CD4-positive, alpha-beta T cell treated with Interleukin-12 subunit alpha and Interleukin-12 subunit beta, for 1 hour (primary cell): ENCODE measurements at regions not wholly inside any gene's neighbourhood (a gene's known extent, or its start where the extent isn't known, plus 50 kb on each side); places are given as distances from the start of the nearest gene placed in this dataset.
"Not testable (repeated sequence)": the region's sequence is repeated elsewhere in the genome, so short reads cannot be mapped to it uniquely, and the experiment has no call there.

Source experiments
- DNase-seq: peaks from one replicate; pipeline ENCODE4 v3.0.0-alpha.2; 2020

DNA sequence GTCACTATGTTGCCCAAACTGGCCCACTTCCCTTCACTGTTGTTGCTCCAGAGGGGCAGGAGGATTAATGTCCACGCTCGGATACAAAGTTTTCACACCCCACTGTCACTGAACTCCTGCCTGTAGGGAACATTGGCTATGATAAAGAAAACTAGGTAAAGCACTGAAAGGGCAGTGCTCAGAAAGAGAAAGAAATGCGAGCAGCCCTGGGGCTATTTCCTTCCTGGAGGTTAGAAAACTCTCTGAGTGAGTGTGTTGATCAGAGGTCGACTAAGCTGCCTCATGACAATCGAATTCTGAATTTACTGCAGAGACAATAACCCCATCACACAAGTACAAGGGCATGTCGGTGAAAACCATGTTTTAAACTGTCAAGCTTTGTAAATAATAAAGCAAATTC, 227.2 kb upstream of the PITRM1 start:
- no peak for DNase-seq

DNA sequence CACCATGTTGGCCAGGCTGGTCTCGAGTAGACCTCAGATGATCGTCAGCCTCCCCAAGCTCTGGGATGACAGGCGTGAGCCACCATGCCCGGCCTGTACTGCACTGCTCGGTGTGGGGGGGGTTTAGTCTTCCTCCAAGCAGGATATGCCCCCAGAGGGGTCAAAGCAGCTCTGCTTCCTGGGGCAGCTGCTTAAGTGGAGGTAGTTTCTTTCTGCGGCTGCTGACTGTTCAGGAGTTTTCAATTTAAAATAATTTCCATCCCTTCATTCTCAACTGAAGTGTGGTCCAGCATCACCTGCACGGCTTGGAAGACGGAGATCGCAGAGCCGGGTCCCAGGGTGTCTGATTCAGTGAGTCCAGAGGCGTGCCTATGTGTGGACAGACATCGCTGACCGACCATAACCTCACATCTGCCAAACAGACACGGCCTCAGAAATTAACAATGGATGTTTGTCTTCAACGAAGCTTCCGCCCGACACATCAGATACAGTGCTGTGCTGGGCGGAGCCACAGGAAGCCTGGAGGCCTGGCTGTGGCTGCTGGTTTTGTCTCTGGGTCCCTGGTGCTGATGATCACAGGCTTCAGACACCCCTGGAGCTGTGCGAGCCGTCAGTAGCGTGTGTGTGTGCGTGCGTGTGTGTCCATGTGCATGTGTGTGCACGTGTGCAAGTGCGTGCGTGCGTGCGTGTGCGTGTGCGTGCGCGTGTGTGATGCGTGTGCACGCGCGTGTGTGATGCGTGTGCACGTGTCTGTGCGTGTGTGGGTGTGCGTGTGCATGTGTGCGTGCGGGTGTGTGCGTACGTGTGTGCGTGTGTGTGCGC, 226.5 kb upstream of the PITRM1 start:
- no peak for DNase-seq

DNA sequence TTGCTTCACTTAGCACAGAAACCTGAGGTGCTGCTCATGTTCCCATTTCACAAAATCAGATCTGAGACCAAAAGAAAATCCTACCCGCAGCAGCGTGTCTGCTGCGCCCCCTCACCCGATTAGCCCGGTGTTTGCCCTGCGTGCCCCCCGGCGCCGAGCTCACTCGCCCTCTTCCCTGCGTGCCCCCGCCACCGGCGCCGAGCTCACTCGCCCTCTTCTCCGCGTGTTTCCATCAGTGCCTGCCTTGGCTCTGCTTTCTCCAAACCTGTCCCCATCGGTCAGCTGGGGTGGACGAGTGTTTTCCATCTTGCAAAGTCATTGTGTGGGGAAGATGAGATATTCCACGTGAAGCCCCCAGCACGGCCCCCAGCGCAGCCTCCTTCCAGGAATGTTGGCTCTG, 225.3 kb upstream of the PITRM1 start:
- no peak for DNase-seq

DNA sequence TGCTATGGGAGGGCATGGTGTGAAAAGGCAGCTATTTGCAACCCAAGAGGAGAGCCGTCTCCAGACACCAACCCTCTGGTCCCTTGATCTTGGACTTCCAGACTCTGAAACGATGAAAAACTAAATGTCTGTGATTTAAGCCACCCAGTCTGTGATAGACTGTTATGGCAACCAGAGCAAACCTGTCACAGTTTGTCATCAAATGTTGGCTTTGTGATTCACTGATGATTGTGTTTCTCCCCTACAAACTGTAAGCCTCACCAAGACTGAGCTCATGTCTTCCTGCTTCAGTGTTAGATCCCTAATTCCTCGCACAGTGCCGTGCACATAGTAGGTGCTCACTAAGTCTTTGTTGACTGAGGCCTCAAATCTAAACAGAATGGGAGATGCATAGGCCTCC, 224.6 kb upstream of the PITRM1 start:
- DNase-seq, result no peak

DNA sequence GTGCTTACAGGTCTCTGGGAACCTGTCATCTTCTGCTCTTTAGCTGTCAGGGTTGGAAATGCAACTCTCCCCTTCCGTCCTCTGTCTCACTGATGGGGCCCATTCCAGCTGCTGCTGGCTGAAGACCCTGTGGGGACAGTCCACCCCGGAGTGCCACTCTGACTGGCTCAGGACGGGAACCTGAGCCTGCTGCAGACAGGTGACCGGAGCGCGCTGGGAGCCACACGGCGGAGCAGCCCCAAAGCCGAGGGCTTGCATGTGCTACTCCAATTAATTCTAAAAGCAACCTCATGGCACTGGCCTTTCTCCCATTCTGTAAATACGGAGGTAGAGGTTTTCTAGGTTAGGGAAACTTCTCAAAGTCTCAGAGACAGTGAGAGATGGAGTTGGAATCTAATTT, 223.5 kb upstream of the PITRM1 start:
- DNase-seq, result no peak

DNA sequence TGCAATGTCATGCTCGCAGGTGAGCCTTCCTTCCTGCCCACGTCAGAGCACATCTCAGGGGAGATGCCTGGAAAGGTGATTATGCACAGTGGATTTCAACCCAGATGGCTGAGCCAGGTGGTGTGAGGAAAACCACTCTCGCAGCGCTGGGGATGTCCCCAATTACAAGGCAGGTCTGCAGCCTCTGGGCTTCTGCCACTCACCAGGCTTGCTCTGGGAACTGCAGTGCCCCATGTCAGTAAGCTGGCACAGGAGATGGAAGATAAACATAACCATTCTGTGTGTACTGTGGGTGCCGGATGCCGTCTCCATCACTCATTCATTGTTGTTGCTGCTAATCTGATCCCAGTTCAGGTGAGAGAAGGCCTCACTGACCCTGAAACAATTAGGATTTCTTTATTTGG, 222.9 kb upstream of the PITRM1 start:
- no peak for DNase-seq

DNA sequence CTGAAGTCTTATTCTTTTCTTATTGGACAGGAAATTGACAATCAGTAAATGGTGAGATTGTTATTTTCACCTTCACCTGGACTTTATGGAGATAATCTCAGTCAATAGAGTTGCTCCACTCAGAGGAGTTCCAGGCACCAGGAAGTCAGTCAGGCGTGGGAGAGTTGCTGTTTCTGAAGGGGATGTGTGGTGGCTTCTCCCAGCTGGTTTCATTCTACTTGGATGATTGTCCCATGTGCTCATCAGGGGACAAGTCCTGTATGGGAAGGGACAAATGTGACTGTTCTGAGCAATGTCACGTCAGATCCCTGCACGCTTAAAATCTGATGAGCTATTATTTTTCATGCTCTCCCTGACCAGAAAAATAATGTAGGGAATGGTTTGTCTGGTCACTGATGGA, 222.5 kb upstream of the PITRM1 start:
- DNase-seq, result no peak

DNA sequence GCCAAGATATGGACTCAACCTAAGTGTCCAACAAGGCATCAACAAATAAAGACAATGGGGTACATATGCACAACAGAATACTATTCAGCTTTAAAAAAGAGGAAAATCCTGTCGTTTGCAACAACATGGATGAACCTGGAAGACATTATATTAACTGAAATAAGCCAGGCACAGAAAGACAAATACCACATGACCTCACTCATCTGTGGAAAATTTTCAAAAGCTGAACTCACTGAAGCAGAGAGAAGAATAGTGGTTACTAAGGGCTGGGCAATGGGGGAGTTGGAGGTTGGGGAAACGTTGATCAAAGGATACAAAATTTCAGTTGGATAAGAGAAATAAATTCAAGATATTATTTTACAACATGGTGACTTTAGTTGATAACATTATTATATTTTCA, 221.4 kb upstream of the PITRM1 start:
- DNase-seq, result no peak

DNA sequence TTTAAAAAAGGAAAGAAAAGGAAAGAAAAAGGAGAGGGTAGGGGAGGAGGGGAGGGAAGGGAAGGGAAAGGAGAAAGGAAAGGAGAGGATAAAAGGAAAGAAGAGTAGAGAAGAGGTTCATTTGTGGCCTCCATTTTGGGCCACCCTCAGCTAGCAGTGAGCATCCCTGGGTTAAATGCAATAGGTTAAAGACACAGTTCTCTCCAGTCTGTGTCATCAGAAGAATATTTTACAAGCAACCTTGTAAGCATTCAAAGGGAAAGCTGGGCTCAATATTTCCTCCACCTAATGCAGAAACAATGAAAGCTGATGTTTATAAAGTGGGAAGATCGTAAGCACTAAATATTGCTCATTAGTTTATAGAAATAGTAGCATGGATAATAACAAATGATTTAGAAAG, 219.1 kb upstream of the PITRM1 start:
- no peak for DNase-seq

DNA sequence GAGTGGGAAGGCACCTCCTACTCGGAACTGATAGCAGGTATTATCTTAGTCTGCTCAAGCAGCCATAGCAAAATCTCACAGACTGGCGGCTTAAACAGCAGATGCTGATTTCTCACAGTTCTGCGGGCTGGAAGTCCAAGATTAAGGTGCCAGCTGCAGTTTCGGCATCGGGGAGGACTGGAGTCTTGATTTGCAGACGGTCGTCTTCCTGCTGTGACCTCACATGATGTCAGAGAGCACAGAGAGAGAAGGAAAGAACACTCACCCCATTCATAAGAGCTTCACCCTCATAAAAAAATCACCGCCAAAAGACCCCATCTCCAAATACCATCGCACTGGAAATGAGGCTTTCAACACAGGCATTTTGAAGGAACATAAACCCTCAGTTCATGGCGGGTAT, 216.5 kb upstream of the PITRM1 start:
- DNase-seq, result no peak

DNA sequence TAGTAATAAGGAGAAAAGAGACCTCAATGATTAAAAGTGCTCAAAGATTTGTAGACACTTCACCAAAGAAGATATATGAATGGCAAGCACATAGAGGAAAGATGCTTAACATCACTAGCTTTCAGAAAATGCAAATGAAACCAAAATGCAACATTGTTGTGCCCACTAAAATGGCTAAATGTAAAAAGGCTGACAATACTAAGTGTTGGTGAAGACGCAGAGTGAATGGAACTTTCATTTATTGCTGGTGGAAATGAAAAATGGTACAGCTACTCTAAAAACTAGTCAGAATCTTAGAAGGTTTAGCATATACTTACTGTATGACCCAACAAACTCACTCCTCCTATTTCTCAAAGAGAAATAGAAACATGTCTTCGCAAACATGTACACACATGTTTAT, 212.9 kb upstream of the PITRM1 start:
- no peak for DNase-seq

DNA sequence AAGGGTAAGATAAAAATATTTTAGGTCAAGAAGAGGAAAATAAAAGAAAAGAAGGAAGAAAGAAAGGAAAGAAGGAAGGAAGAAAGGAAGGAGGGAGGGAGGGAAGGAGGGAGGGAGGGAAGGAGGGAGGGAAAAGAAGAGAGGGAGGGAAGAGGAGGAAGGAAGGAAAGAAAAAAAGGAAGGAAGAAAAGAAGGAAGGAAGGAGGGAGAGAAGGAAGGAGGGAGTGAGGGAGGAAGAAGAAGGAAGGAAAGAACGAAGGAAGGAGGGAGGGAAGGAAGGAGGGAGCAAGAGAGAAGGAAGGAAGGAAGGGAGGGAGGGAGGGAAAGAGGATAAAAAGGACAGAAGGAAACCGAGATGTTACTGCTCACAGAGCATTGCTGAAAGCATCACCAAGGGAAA, 209.5 kb upstream of the PITRM1 start:
- no peak for DNase-seq

DNA sequence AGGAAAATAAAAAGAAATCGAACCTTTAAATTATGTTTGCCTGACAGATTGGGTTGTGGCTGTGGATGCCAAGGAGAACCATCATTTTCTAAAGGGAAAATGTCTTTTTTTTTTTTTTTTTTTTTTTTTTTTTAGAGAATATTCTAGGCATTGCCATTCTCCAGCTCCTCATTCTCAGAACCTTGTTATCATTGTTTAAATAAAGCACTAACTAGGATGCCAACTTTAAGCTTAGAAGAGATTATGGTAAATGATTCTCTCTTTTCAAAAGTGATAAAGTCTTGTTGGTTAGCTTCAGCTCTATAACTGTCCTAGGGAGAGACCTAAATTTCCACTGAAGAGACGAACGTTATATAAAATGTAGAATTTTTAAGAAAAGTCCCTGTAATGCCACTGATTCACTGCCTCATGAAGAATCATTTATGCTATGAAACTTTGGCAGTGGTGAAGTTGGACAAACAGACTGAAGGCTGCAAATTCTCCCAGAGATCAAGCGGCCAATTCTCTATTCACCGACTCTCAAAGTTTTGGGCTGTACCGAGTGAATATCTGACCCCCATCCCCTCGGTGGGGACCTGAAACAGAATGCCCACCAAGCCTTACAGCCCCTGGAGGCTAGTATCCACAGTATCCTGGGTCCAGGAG, 207.9 kb upstream of the PITRM1 start:
- DNase-seq, result no peak

DNA sequence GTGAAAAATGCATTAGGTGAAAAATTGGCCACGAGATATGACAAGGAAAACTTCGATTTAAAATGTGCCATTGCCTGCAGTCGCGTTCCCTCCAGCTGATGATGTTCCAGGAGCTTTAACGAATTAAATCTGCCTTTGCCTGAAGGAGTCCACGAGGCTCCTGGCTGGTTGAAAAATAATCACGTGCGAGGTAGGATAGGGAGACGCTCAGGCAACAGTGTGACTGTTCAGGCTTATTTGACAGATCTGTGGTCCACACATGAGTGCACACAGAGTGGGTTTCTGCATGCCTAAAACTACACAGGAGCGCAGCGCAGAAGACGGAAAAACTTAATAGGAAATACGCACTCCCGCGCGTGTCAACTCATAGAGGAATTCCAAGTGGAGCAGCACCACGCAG, 204.0 kb upstream of the PITRM1 start:
- no peak for DNase-seq

DNA sequence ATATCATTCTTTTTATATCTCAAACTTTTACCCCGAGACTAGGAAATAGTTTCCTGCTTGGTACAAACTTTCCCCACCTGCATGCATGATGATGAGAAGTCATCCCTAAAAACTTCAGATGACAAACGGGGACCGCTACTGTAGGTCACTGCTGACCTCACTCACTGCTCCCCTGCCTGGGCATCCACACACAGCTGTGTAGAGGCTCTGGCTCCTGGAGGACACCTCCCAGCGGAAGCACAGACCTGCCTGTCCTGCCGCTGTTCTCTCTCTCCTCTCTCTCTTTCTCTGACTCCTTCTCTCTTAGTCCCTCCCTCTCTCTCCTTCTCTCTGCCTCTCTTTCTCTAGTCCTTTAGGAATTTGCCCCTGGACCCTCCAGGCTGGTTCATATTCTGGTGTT, 202.9 kb upstream of the PITRM1 start:
- no peak for DNase-seq

DNA sequence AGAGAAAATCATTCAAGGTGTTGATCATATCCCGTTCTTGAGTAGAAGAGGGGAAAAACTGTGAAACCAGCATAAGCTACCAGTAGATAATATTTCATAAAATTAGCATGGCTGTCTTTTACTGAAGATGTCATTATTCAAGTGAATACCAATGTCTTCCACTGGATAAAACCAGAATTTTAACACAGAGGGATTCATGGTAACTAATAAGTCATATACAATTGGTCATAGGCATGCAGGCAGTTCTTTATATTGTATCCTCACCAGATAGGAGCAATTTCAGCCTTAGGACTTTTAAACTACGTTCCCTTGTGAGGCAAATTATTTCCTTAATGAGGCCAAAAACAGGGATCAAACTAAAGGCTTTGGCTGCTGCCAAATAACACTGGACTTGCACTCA, 202.3 kb upstream of the PITRM1 start:
- no peak for DNase-seq

DNA sequence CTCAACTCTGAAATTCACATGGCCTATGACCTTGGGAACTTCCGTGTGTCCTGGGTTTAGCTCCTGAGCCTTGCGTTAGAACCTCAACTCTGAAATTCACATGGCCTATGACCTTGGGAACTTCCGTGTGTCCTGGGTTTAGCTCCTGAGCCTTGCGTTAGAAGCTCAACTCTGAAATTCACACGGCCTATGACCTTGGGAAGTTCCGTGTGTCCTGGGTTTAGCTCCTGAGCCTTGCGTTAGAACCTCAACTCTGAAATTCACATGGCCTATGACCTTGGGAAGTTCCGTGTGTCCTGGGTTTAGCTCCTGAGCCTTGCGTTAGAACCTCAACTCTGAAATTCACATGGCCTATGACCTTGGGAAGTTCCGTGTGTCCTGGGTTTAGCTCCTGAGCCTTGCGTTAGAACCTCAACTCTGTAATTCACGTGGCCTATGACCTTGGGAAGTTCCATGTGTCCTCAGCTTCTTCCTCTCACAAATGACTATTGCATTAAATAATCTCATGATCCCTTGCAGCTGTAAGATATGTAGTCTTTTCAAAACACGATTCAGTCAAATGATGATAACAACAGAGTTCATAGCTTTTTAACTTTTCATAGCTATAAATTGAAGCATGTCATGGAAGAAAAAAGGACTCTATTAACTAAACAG, 200.9 kb upstream of the PITRM1 start:
- not testable (repeated sequence) for DNase-seq

DNA sequence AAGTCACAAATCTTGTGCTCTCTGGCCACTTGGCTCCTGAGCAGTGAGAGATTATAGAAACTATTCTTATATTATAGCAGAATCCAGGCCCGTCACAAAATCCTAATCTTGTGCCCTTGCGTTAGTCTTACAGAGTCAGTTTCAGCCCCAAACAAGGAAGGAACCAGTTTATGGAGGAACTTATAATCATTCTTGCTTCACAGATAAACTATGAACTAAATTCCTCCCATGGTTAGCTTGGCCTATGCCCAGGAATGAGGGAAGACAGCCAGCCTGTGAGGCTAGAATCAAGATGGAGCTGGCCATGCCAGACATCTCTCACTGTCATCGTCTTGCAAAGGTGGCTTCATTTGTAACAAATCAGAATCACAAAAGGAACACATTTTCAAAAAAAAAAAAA, 199.7 kb upstream of the PITRM1 start:
- no peak for DNase-seq

DNA sequence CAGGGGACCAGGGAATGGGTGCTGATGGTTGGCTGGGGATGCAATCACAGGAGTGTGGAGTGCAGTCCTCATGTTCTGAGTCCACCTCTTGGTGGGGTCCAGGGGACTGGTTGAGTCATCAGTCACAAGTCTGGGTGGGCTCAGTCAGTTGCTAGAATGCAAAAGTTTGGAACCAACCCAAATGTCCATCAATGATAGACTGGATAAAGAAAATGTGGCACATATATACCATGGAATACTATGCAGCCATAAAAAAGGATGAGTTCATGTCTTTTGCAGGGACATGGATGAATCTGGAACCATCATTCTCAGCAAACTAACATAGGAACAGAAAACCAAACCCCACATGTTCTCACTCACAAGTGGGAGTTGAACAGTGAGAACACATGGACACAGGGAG, 199.0 kb upstream of the PITRM1 start:
- DNase-seq, result not testable (repeated sequence)

DNA sequence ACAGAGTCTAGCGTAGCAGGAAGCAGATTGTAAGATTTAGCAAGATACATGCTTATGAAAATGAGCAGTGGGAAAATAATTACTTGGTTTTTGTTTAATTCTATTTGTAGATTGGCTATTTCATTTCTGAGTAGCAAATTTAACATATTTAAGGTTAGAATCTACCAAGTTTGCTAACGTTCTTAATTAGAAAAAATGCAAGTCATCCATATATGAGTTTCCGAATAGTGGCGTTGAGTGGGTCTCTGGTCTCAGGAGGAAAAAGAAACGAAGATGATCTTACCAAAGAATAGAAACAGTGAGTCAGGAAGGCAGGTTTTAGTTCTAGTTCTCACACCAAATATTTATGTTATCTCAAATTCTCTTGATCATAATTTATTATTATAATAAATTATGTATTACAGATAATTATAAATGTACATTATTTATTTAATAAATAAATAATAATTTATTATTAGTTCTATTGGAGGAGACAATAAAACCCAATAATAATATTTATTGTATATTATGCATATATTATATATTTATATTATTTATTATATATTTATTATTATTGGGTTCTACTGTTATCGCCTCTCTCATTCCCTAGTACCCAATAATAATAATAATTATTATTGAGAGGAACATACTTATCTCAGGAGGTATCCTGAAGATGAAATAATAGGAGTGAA, 194.3 kb upstream of the PITRM1 start:
- DNase-seq, result no peak

DNA sequence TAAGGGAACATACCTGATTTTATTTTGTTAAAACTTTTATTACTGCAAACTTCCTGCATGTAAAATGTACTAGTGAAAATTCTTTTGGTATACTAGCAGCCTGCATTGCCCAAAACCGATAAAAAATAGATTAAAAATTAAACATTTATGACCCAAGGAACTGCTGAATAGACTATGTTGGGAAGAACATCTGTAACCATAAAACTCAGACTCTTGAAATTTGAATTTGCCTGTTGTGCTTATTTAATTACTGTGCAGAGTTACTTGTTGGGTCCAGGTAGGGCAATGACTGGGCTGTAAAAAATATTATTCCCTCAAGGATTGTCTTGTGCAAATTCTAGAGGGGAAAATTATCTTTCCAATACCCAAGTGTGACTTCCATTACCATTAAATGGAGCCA, 193.5 kb upstream of the PITRM1 start:
- DNase-seq, result no peak

DNA sequence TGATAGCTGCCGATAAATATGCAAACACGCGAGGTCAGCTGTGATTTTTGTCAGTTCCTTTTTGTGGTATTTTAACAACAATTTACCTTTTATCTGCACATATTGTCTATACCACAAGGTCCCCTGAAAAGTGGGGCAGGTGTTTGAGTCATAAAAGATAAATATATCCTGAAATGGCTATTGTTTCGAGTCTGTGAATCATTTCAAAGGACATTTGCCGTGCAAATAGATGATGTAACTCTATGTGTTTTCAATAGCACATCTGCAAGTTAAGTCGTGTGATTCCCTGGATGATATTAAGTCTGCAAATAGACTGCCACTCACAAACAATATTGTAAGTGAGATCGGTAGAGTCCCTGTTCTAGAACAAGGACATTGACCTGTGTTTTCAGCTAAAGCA, 193.0 kb upstream of the PITRM1 start:
- DNase-seq, result no peak

DNA sequence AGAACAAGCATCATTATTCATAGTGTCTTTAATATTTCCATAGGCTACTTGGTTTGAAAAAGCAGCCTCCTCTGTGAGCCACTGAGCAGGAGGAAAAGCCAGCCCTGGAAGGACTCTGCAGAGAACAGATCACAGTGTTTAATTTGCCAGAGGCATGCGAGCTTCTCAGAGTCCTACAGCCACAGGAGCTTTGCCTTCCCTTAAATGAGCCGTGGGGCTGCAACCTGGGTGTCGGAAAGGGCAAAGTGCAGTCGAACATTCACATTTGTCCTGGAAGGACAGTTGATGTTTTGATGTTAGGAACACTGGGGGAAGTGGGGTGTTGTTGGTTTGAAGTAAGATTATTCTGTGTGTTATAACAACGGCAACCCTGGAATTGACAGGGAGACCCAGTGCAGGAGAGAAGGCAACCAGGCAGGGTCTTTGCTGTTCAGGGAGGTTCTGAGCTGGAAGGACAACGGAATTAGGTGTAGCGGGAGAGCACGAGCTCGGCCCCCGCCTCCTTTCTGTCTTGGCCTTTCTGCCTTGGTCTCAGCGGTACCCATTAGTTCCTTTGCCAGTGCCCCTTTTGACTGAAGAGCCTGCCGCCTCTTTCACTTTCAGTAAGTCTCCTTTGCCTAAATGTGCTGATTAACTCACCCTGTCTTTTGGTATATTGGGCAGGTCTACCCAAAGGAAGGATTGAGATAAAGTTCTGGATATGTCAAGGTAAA, 192.3 kb upstream of the PITRM1 start:
- DNase-seq, result no peak
